ENCODE measurements at regions not wholly inside any gene's neighbourhood (a gene's known extent, or its start where the extent isn't known, plus 50 kb on each side); places are given as distances from the start of the nearest gene placed in this dataset.
A peak's percentile ranks its signal among the peaks of the same experiment; 100 is the strongest.

DNA sequence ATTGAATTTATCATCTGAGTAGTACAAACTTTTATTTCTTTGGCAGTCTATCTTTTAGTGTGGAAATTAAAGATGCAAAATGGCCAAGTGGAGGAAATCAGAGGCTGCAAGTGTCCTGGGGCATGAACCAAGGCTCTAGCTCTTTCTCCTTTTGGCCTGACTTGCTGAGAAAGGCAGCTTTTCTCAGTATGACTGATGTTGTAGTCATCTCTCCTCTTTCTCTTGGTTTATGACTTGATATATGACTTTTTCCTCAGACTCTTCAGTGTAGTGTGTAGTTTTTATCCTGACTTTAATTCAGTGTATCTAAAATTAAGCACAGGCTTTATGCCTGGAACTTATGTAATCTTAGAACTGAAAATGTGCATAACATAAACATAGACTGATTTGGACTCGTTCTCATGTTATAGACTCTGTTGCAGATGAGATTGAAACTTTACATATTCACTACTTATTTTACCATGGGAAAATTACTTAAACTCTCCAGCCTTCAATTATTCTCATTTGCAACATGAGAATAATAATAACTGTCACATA, 65.7 kb downstream of the SLITRK5 start:
- TF ChIP-seq, protein P1, sequence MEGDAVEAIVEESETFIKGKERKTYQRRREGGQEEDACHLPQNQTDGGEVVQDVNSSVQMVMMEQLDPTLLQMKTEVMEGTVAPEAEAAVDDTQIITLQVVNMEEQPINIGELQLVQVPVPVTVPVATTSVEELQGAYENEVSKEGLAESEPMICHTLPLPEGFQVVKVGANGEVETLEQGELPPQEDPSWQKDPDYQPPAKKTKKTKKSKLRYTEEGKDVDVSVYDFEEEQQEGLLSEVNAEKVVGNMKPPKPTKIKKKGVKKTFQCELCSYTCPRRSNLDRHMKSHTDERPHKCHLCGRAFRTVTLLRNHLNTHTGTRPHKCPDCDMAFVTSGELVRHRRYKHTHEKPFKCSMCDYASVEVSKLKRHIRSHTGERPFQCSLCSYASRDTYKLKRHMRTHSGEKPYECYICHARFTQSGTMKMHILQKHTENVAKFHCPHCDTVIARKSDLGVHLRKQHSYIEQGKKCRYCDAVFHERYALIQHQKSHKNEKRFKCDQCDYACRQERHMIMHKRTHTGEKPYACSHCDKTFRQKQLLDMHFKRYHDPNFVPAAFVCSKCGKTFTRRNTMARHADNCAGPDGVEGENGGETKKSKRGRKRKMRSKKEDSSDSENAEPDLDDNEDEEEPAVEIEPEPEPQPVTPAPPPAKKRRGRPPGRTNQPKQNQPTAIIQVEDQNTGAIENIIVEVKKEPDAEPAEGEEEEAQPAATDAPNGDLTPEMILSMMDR (conservative IDR thresholded peaks at IDR 0.05): no peak
- Mint-ChIP-seq H3K27ac (ENCODE audit: unreplicated experiment) (no peak overlapping the region), H3K4me1 (no peaks in the 10 kb centered on the region), H3K4me3 (no peak overlapping the region), H3K36me3 (ENCODE audit: low read depth) (no peaks in the 10 kb centered on the region), H3K9me3 (no peaks in the 10 kb centered on the region), H3K27me3 (ENCODE audit: low read depth) (no peaks in the 10 kb centered on the region)
- no peak for DNase-seq (ENCODE audit: low read depth, low spot score)

DNA sequence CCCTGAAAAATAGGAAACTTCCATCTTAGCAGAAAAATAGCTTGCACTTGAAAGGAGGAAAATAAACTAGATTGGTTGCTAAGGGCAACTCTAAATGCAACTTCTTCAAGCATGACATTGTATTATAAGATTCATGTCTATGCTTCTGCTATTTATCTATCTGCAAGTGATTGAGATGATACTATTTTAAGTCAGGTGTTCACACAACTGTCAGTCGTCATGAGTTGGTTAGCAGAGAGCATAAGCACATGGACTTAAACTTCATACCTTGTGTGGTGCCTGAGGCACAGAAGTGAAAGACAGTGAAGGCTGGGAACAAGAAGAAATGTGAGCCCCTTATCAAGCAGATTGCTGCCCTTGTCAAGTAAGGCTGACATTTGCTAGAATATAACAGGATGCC, 82.9 kb downstream of the SLITRK5 start:
- DNase-seq (ENCODE audit: low read depth, low spot score): no peak
- TF ChIP-seq, protein P1 (conservative IDR thresholded peaks at IDR 0.05): no peak
- Mint-ChIP-seq H3K27me3 (ENCODE audit: low read depth) (peaks cover 3% of the 10 kb centered on the region), H3K4me3 (no peak overlapping the region), H3K9me3 (no peaks in the 10 kb centered on the region), H3K27ac (ENCODE audit: unreplicated experiment) (no peak overlapping the region), H3K36me3 (ENCODE audit: low read depth) (no peaks in the 10 kb centered on the region), H3K4me1 (no peaks in the 10 kb centered on the region)

DNA sequence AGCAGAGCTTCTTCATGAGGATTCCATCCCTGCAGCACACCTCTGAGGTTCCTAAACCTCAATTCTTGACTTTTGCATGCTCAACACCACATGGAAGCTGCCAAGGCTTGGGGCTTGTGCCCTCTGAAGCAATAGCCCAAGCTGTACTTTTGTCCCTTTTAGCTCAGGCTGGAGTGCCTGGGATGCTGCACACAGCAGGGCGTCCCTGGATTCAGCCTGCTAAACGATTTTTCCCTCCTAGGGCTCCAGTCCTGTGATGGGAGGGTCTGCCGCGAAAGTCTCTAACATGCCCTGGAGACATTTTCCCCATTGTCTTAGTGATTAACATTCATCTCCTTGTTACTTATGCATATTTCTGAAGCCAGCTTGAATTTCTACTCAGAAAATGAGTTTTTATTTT, 98.3 kb downstream of the SLITRK5 start:
- Mint-ChIP-seq H3K27ac (ENCODE audit: unreplicated experiment) (no peak overlapping the region), H3K4me3 (no peak overlapping the region), H3K27me3 (ENCODE audit: low read depth) (no peaks in the 10 kb centered on the region), H3K36me3 (ENCODE audit: low read depth) (no peaks in the 10 kb centered on the region), H3K9me3 (peaks cover 6% of the 10 kb centered on the region), H3K4me1 (no peaks in the 10 kb centered on the region)
- TF ChIP-seq, protein P1 (conservative IDR thresholded peaks at IDR 0.05): no peak
- no peak for DNase-seq (ENCODE audit: low read depth, low spot score)

DNA sequence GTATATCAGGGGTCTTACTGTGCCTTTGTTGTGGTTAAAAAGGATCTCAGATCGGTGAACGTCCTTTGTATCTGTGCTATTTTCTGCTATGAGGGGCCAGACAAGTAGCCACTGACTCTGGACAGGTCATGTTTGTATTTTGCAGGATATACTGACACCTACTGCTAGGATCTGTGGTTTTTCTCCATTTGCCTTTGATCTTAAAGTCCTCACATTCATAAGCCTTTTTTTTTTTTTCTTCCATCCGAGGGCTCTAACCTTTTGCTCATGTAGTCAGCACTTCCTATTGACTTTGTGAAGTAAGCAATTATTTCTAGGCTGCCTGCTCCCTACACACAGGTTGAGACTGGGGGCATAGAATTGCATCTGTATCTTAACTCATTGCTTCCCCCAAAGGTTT, 106.2 kb downstream of the SLITRK5 start:
- Mint-ChIP-seq H3K4me1 (peaks cover 8% of the 10 kb centered on the region), H3K27me3 (ENCODE audit: low read depth) (no peaks in the 10 kb centered on the region), H3K9me3 (no peaks in the 10 kb centered on the region), H3K4me3 (no peak overlapping the region), H3K27ac (ENCODE audit: unreplicated experiment) (no peak overlapping the region), H3K36me3 (ENCODE audit: low read depth) (no peaks in the 10 kb centered on the region)
- no peak for DNase-seq (ENCODE audit: low read depth, low spot score)
- TF ChIP-seq, protein P1 (conservative IDR thresholded peaks at IDR 0.05): no peak

DNA sequence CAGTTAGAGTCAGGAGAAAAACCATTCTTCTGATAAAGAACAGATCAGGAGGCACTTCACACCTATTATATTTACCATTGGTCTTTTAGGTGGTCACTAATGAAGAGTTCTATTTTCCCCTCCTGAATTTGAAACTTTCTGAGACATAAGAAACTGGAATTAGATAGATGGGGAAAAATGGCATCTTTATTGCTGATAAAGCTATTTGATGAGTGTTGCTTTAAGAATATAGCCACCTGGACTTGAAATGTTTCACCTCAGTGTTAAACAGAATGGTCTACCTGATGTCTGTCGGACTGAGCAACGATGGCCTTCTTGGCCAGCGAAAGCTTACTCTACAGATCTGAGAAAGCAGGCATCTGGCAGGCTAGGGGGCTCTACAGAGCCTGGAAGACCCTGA, 107.0 kb downstream of the SLITRK5 start:
- H3K27me3 Mint-ChIP-seq (ENCODE audit: low read depth): no peaks in the 10 kb centered on the region
- H3K4me1 Mint-ChIP-seq: peaks cover 8% of the 10 kb centered on the region
- no peak for DNase-seq (ENCODE audit: low read depth, low spot score)
- no peak overlapping the region for H3K27ac Mint-ChIP-seq (ENCODE audit: unreplicated experiment)
- no peaks in the 10 kb centered on the region for H3K9me3 Mint-ChIP-seq
- H3K4me3 Mint-ChIP-seq: no peak overlapping the region
- no peaks in the 10 kb centered on the region for H3K36me3 Mint-ChIP-seq (ENCODE audit: low read depth)
- TF ChIP-seq, protein P1 (conservative IDR thresholded peaks at IDR 0.05): no peak

DNA sequence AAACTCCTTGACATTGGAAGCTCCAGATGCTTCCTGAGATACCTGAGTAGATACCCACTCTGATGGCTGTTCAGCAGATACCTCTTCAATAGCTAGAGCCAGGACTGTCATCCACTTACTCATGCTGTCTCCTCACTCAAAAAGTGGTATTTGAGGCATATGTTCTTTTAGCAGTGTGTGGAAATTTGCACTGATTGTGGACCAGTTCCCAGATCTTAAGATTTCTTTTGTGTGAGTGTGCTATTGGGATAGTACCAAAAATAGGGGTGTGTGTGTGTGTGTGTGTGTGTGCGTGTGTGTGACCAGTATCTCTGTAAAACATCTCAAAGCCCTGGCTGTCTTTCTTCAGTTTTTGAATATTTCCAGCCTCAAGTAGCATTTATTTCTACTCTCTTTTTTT, 108.3 kb downstream of the SLITRK5 start:
- H3K27me3 Mint-ChIP-seq (ENCODE audit: low read depth): no peaks in the 10 kb centered on the region
- no peaks in the 10 kb centered on the region for H3K36me3 Mint-ChIP-seq (ENCODE audit: low read depth)
- H3K4me1 Mint-ChIP-seq: peaks cover 8% of the 10 kb centered on the region
- no peak overlapping the region for H3K4me3 Mint-ChIP-seq
- no peaks in the 10 kb centered on the region for H3K9me3 Mint-ChIP-seq
- peak overlapping the region; percentile 58 for H3K27ac Mint-ChIP-seq (ENCODE audit: unreplicated experiment)
- TF ChIP-seq, protein P1 (conservative IDR thresholded peaks at IDR 0.05): no peak
- no peak for DNase-seq (ENCODE audit: low read depth, low spot score)
